HEK293 (cell line): ENCODE measurements at regions not wholly inside any gene's neighbourhood (a gene's known extent, or its start where the extent isn't known, plus 50 kb on each side); places are given as distances from the start of the nearest gene placed in this dataset.

Source experiments
- YY1 ChIP-seq: fragments of 450-650 bp; formaldehyde crosslinking; IDR thresholded peaks from 2 replicates; pipeline ENCODE4 v1.5.1; 2018; ENCODE audit warnings: missing biosample characterization, missing genetic modification characterization
- ZNF274 ChIP-seq, 2 experiments: fragments of 200-500 bp in 1 of 2; fragments of 450-650 bp in 1 of 2; sonication (Bioruptor generic) in 1 of 2; formaldehyde crosslinking in 1 of 2; IDR thresholded peaks; 2 replicates each; pipeline versions ENCODE4 v1.5.1 to v1.6.1; 2014 to 2016; ENCODE audit warnings: borderline replicate concordance in 1 of 2, inconsistent platforms in 1 of 2, low read length in 1 of 2, missing biosample characterization in 1 of 2, missing genetic modification characterization in 1 of 2
- ZNF623 ChIP-seq: fragments of 450-650 bp; formaldehyde crosslinking; IDR thresholded peaks from 2 replicates; pipeline ENCODE4 v1.5.1; 2016; ENCODE audit warnings: missing biosample characterization, missing genetic modification characterization
- TF ChIP-seq, protein P1 (sequence below): fragments of 450-650 bp; formaldehyde crosslinking; IDR thresholded peaks from 2 replicates; pipeline ENCODE4 v1.5.1; 2016; ENCODE audit warnings: missing biosample characterization, missing genetic modification characterization
- TF ChIP-seq, protein P2 (sequence below): fragments of 450-650 bp; formaldehyde crosslinking; IDR thresholded peaks from 2 replicates; pipeline ENCODE4 v1.5.1; 2016; ENCODE audit warnings: missing biosample characterization, missing genetic modification characterization

DNA sequence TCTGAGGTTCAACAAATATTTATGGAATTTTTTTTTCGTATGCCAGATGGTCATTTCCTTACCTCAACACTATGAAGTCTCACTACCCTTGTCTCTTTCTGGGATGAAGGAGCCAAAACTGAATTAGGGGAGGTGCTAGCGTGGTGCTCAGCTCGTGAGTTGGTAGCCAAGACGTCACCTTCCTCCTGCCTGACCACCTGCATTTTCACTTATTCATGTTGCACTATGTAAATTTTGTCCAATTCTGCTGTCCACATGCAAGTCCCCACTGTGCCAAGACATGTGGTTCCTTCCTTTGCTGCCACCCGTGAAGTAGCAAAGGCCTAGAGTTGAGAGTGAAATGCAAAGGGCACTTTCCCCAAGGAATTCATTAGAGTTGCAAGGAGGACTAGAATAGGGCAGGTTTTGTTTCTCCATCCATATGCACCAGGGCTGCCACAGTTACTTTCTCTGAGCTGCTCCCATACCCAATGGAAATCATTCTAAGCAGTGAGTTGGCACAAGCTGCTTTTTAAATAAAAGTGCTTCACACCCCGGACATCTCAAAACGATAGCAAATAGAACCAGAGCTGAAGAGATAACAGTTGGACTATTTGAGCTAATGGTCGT, 591.3 kb upstream of the NOX3 start:
- TF ChIP-seq, protein P1, sequence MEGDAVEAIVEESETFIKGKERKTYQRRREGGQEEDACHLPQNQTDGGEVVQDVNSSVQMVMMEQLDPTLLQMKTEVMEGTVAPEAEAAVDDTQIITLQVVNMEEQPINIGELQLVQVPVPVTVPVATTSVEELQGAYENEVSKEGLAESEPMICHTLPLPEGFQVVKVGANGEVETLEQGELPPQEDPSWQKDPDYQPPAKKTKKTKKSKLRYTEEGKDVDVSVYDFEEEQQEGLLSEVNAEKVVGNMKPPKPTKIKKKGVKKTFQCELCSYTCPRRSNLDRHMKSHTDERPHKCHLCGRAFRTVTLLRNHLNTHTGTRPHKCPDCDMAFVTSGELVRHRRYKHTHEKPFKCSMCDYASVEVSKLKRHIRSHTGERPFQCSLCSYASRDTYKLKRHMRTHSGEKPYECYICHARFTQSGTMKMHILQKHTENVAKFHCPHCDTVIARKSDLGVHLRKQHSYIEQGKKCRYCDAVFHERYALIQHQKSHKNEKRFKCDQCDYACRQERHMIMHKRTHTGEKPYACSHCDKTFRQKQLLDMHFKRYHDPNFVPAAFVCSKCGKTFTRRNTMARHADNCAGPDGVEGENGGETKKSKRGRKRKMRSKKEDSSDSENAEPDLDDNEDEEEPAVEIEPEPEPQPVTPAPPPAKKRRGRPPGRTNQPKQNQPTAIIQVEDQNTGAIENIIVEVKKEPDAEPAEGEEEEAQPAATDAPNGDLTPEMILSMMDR (tag by site-specific recombination), result no peak
- TF ChIP-seq, protein P2, sequence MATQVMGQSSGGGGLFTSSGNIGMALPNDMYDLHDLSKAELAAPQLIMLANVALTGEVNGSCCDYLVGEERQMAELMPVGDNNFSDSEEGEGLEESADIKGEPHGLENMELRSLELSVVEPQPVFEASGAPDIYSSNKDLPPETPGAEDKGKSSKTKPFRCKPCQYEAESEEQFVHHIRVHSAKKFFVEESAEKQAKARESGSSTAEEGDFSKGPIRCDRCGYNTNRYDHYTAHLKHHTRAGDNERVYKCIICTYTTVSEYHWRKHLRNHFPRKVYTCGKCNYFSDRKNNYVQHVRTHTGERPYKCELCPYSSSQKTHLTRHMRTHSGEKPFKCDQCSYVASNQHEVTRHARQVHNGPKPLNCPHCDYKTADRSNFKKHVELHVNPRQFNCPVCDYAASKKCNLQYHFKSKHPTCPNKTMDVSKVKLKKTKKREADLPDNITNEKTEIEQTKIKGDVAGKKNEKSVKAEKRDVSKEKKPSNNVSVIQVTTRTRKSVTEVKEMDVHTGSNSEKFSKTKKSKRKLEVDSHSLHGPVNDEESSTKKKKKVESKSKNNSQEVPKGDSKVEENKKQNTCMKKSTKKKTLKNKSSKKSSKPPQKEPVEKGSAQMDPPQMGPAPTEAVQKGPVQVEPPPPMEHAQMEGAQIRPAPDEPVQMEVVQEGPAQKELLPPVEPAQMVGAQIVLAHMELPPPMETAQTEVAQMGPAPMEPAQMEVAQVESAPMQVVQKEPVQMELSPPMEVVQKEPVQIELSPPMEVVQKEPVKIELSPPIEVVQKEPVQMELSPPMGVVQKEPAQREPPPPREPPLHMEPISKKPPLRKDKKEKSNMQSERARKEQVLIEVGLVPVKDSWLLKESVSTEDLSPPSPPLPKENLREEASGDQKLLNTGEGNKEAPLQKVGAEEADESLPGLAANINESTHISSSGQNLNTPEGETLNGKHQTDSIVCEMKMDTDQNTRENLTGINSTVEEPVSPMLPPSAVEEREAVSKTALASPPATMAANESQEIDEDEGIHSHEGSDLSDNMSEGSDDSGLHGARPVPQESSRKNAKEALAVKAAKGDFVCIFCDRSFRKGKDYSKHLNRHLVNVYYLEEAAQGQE, result no peak
- TF ChIP-seq ZNF623 (tag by site-specific recombination), result no peak
- TF ChIP-seq YY1, result no peak
- TF ChIP-seq ZNF274 (IDR thresholded peaks at IDR 0.05; ENCODE audit: low read length), result no peak
- TF ChIP-seq ZNF274 (tag by site-specific recombination; IDR thresholded peaks at IDR 0.05; ENCODE audit: borderline replicate concordance), result no peak
